Muscle of arm (tissue), 1 donor: ENCODE measurements at regions not wholly inside any gene's neighbourhood (a gene's known extent, or its start where the extent isn't known, plus 50 kb on each side); places are given as distances from the start of the nearest gene placed in this dataset.
"Not testable (repeated sequence)": the region's sequence is repeated elsewhere in the genome, so short reads cannot be mapped to it uniquely, and the experiment has no call there.

Source experiments
- DNase-seq: peaks from one replicate; pipeline ENCODE4 v3.0.0-alpha.2; 2013

DNA sequence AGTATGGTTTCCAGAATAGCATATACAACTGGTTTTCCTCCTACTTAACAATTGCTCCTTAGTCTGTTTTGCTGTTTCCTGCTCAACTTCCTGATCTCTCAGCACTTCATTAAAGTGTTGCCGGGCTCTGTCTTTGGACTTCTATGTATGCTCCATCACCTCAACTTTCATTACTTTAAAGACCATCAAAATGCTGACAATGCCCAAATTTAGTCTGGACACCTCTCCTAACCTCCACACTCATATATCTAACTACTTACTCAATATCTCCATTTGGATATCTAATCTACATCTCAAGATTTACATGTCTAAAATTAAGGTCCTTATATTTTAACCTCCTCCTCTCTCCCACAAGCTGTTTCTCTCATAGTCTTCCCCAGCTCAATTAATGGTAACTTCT is 54.4 kb upstream of the LGR5 start:
- no peak for DNase-seq

DNA sequence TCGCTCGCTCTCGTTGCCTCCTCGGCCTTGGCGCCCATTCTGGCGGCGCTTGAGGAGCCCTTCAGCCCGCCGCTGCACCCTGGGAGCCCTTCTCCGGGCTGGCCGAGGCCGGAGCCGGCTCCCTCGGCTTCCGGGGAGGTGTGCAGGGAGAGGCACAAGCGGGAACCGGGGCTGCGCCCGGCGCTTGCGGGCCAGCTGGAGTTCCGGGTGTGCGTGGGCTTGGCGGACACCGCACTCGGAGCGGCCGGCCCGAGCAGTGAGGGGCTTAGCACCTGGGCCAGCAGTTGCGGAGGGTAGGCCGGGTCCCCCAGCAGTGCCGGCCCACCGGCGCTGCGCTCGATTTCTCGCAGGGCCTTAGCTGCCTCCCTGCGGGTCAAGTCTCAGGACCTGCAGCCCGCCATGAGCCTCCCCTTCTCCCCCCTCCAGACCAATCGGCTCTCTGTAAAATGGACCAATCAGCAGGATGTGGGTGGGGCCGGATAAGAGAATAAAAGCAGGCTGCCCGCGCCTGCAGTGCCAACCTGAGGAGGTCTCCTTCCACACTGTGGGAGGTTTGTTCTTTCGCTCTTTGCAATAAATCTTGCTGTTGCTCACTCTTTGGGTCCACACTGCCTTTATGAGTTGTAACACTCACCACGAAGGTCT is 62.8 kb upstream of the LGR5 start:
- not testable (repeated sequence) for DNase-seq

DNA sequence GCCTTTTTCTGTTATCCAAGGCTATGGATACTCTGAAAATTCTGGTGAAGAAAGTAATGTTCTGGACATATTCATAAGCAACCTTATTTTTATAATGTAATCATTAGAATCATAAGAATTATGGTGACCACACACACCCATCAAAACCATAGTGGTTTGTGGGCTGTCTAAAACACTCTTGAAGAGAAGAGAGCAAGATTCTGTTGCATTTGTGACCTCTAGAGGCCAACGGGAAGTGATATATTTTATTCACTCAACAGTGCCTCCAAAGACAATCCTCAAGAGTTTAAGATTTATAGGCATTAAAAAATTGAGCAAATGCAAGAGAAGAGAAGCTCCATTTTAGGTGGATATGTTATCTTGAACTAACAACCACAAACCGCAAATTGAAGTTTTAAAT is 68.5 kb upstream of the LGR5 start:
- no peak for DNase-seq

DNA sequence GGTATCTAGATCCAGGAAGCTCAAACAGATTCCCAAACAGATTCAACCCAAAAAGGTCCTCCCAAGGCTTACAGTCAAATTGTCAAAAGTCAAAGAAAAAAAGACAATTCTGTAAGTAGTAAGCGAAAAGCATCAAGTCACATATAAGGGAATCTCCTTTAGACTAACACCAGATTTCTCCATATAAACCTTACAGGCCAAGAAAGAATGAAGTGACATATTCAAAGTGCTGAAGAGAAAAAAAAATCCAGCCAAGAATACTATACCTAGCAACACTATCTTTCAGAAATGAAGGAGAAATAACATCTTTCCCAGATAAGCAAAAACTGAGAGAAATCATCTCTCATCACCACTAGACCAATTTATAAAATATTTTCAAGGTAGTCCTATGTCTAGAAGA is 79.6 kb upstream of the LGR5 start:
- DNase-seq, result no peak

DNA sequence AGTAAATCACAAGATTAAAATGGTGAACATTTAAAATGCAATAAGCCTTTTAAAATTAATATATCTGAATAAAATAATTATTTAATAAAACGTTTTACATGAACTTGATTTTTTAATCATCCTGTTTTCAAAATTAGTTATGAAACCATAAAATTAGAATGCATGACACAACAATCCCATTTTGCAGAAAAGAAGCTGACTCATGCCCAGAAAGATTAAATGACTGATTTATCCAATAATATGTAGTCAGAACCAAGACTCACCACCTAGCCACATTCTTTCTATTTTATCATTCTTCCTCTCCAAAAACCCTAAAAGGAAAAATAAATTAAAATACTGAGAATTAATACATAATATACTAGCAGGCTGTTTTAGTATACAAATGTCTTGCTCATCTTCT is 83.0 kb upstream of the LGR5 start:
- DNase-seq, result no peak

DNA sequence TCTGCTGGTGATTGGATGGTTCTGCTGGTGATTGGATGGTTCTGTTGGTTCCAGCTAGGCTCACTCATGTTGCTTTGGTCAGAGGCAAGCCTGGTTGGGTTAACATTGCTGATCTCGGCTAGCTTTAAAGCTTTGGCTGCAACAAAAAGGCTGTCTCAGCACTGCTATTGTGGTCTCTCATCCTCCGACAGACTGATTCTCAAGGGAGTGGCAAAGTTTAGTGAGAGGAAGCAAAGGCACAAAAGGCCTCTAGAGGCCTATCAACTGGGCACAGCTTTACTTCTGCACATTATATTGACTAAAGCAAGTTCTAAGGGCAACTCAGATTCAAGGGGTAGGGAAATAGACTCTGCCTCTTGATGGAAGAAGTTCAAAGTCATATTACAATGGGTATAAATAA is 84.7 kb upstream of the LGR5 start:
- DNase-seq, result no peak

DNA sequence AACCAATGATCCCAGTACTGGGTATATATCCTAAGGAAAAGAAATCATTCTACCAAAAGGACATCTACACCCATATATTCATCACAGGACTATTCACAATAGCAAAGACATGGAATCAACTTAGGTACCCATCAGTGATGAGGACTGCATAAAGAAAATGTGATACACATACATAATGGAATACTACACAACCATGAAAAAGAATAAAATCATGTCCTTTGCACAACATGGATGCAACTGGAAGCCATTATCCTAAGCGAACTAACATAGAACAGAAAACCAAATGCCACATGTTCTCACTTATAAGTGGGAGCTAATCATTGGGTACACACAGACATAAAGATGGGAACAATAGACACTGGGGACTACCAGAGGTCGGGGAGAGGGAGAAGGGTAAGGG is 86.0 kb upstream of the LGR5 start:
- DNase-seq, result no peak

DNA sequence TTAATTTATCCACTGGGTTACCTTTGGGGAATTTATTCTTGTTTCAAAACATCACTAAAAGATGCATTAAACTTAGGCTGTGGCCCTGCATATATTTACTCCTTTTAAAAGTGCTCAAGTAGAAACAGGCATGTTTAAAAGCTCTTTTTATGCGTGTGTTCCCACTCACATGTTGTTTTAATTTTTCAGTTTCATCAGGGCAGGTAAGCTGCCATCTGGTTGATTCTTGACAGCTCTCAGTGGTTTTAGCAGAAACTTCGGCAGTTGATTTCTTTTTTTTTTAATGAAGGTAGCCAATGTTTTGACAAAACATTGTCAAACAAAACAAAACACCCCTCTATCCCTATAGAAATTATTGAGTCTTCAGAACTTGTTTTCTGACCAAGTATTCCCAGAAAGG is 89.6 kb upstream of the LGR5 start:
- DNase-seq, result no peak

DNA sequence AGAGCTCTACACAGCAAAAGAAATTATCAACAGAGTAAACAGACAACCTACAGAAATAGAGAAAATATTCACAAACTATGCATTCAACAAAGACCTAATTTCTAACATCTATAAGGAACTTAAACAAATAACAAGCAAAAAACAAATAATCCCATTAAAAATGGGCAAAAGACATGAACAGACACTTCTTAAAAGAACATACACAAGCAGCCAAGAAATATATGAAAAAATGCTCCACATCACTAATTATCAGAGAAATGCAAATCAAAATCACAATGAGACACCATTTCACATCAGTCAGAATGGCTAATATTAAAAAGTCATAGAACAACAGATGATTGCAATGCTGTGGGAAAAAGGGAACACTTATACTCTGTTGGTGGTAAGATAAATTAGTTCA is 100.7 kb upstream of the LGR5 start:
- no peak for DNase-seq

DNA sequence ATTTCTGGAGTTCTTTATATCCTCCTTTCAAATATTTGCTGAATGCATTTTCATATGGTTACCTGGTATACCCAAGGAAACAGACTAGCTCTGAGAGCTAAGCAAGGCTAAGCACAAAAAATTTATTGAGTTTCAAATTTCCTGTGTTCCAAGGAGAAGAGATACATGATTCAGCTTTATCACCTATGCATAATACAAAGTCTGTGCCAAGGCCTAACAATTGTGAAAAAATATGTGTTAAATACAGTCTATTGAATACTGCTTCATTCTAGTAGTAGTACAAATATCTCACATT is 103.7 kb upstream of the LGR5 start:
- no peak for DNase-seq

DNA sequence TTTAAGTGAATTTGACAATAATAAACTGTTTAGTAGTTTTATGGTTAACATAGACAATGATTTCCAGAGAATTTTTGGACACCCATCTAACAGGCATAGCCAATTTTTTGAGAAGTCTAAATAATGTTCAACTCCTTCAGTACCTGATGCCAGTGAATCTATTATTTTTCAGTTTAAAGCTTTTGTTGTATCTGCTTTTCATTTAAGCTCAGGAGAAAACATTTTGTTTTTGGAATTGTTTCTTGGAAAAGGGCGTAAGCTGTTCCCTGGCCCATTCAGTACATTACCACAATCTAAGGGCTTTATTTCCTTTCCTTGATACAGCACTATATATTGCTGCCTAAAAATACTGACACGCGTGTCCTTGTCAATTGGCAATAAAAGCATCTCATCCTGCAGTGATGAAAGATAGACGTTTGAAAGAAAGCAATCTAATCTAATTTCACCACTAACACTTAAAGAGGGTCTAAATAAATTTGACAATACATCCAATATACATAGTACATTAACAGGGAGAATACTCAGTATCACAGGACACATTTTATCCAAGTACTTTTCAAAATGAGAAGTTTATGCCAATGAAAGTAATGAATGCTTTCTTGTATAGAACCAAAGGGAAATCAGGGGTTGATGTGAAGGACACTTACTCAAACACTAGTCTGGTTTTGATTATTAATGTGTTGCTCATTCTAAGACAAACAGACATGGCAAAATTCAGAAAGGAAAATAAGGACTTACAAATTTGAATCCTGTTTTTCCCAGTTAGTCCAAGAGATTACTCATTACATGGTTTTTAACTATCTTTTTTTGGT is 104.2 kb upstream of the LGR5 start:
- peak; percentile 68 for DNase-seq

DNA sequence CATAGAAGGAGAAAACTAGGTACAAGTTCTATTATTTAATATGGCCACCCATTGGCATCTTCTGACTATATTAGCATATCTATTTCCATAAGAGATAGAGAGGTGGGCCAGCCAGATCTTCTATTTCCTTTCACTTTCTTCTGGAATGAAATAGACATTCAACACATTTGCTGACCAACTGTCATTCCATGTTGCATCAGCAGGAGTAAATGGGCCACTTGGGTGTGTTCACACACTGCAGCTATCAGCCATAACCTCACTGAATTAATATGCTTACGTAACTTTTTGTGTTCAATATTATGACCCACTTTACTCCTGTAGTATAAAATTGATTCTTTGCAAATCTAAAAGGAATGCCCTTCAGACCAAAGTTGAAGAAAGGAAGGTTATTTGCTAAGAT is 106.2 kb upstream of the LGR5 start:
- DNase-seq, result no peak

DNA sequence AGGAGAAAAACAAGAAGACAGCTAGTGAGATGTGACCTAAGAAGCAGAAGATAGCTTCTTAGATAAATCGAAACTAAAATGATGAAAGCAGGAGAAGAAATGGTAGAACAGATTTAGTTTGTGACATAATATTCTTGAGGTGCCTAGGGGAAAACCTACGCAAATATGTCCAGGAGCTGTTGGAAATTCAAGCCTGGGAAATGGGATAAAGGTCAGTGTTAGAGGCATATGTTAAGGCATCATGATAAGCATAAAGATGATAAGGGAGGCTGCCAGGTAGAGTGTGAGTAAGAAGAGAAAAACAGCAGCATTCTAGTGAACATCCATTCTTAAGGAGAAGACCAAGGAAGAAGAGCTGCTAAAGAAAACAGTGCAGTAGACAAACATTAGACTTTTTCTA is 109.6 kb upstream of the LGR5 start:
- no peak for DNase-seq

DNA sequence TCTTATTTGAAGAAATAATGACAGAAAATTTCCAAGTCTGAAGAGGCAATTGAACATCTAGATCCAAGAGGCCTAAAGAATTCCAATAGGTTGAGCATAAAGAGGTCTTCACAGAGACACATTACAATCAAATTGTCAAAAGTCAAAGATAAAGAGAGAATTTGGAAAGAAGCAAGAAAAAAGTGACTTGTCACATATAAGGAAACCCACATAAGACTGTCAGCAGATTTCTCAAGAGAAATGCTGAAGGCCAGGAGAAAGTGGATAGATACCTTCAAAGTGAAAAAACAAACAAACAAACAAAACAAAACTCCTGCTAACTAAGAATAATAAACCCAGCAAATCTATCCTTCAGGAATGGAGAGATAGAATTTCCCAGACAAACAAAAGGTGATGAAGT is 118.1 kb upstream of the LGR5 start:
- no peak for DNase-seq

DNA sequence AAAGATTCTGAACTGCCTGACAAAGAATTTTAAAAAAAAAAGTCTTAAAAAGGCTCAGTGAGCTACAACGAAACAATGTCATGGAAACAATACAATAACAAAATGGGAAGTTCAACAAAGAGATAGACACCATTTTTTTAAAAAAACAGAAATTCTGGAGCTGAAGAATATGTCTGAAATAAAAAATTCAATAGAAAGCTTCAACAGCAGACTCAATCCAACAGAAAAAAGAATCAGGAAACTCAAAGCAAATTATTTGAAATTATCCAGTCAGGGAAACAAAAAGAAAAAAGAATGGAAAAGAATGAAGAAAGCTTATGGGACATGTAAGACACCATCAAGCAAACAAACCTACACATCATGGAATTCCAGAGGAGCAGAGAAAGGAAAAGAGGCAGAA is 118.5 kb upstream of the LGR5 start:
- DNase-seq, result no peak

DNA sequence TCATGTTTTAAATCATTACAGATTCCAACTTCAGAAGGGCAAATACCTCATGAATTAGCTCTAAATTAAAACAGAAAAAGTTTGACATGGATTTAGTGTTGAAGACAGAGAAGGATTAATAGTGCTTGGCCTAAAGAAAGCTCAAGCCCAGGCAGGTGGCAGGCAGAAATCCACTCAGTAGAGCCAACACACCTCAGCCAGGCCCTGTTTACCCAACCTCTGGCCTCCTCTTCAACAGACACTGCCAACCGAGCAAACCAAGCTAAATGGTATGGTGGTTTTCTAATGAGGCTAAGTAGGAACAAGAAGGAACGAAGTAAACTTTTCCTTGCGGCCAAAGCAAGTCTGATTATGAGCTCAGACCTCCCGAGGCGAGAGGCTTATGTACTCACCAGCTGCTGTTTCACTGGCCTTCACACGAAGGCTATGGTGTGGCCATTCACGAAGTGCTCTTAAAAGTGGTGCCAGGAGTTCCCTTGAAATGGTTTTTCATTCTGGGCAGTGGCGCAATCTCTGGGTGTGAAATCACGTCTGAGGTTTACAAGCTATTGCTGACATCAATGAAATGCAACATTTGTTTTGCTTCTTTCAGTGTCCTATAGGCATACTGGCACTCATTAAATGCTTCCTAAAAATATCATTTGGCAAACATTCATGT is 124.1 kb upstream of the LGR5 start:
- no peak for DNase-seq

DNA sequence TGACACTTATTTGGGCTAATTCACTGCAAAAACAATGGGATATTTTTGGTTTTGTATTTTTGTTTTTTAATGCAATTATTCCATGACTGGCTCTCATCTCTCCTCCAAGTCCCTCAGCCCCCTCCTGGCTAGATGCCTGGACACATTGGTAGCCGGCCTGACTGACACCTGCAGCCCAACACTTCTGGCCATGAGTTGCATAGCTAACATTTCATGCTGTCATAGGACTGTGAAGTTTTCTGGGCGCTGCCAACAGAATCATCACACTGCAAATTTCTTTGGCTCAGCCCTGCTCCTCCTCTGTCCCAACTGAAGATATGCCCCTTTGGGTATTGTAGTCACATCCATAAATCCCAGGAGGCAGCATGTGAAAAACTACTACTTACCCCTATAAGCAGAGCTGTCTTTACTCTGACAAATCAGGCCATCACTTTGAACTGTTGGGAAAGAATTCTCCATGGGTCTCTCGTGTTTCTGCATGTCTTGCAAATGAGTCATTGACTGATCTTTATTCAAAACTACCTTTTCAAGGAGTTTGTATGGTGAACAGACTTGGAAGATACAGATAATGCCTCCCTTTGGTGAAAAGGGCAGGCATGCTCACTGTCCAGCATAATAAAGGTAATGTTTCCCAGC is 126.7 kb upstream of the LGR5 start:
- DNase-seq, result no peak

DNA sequence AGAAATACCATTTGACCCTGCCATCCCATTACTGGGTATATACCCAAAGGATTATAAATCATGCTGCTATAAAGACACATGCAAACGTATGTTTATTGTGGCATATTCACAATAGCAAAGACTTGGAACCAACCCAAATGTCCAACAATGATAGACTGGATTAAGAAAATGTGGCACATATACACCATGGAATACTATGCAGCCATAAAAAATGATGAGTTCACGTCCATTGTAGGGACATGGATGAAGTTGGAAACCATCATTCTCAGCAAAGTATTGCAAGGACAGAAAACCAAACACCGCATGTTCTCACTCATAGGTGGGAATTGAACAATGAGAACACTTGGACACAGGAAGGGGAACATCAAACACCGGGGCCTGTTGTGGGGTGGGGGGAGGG is 128.0 kb upstream of the LGR5 start:
- DNase-seq, result not testable (repeated sequence)

DNA sequence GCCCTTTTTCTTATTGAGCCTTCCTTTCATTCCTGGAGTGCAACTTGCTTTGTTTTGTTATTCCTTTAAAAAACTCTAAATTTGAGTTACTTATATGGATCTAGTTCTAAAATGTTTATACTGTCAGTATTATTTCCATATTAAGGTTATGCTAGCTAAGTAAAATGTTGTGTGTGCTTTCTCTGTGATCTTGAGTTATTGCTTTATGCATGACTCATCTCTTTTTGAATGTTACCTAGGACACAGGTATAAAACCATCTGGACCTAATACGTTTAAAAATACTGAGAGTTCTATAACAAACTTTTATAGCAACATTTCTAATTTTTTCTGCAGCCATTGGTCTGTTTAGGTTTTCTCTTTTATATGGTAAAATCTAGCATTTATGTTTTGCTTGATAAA is 132.8 kb upstream of the LGR5 start:
- DNase-seq, result no peak

DNA sequence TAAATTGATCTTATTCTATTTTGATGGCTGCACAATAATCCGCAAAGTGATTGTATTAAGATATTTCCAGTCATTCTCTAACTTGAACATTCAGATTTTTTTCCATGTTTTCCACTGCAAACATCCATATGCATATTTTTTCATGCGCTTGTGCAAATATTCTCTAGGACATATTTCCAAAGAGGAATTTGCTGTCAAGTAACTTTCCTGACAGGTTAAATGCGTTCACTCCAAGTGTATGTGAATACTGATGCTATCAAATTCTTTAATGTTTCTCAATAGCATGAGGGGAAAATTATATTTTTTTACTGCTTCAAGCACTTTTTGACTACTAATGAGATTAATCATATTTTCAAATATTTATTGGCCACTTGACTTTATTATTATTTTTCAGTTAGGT is 135.3 kb upstream of the LGR5 start:
- no peak for DNase-seq

DNA sequence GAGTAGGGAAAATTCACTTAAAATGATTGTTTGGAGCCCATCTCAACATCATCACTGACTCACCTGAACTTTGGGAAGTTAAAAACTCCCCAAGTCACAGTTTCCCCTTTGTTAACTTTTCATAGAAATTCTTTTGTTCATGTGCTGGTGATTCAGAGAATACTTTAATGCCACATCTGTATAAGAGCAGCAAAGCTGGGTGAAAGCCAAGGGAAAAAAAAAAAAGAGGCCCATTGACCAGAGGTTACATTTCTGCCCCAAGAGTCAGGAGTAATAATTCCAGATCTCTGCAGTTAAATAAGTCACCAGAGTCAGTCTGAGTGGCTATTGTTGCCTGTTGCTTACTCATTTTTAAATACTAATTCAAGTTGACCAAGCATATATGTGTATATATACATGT is 136.4 kb upstream of the LGR5 start:
- no peak for DNase-seq

DNA sequence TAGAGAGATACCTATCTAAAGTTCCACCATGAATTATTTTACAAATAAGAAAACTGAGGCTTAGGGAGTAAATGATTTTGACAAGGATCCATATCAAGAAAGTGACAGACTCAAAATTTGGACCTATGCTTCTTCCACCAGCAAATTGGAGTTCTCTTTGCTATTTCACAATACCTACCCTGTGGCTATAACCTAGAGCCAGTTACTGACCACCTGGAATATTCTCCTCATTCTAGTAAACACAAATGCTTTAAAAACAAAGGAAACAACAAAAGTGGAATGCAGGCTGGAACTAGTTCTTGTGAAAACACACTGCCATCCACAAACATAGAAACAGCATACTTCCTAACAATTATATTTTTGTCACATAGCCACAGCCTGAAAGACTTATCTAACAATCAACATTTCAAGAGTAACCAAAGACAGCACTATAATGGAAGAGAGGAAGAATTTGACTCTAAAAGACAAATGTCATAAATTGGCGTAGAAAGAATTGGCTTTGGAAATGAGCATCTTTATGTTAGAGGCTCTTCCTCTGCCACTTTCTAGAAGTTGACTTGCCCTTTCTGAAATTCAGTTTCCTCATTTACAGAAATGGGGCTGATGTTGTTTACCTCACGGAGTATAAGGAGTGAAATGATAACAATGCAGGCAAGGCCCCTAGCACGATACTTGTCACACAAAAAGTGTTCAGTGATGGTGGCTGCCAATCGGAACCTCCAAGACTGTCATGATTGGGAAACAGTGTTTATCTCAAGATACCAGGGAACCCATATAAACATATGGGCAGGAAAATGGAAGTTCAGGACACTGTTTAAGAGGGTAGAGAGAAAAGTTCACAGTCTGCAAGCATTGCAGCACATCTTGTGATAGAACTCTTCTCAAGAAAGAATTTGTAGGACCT is 138.6 kb upstream of the LGR5 start:
- DNase-seq, result no peak
